NCI-H1436 treated with DMSO at 0.1 percent for 48 hours (cell line): ENCODE measurements at regions not wholly inside any gene's neighbourhood (a gene's known extent, or its start where the extent isn't known, plus 50 kb on each side); places are given as distances from the start of the nearest gene placed in this dataset.
"Not testable (repeated sequence)": the region's sequence is repeated elsewhere in the genome, so short reads cannot be mapped to it uniquely, and the experiment has no call there.

ENCODE experiments used
- DNase-seq: peaks from one replicate; lab custom pipeline; 2025; lab: John Stamatoyannopoulos, UW

- DNase-seq = not testable (repeated sequence)
Measured at GRCh38 chr14:48260394-48261295, 585.2 kb upstream of the MDGA2 start.

- DNase-seq = not testable (repeated sequence)
Measured at GRCh38 chr14:48259876-48260275, 584.5 kb upstream of the MDGA2 start.

GRCh38 chr14:48259232-48259631, 583.8 kb upstream of the MDGA2 start:
- not testable (repeated sequence) for DNase-seq

- DNase-seq = not testable (repeated sequence)
Measured at GRCh38 chr14:48258703-48259102, 583.3 kb upstream of the MDGA2 start.

- no peak for DNase-seq
Measured at GRCh38 chr14:48253020-48253419, 577.6 kb upstream of the MDGA2 start.

GRCh38 chr14:48251290-48251689, 575.9 kb upstream of the MDGA2 start:
- DNase-seq = no peak

- no peak for DNase-seq
Measured at GRCh38 chr14:48250575-48250974, 575.2 kb upstream of the MDGA2 start.

- no peak for DNase-seq
Measured at GRCh38 chr14:48247977-48248376, 572.6 kb upstream of the MDGA2 start.

- DNase-seq = no peak
Measured at GRCh38 chr14:48243900-48244299, 568.5 kb upstream of the MDGA2 start.

- DNase-seq = no peak
Measured at GRCh38 chr14:48229091-48229490, 553.7 kb upstream of the MDGA2 start.

GRCh38 chr14:48193893-48194292, 518.5 kb upstream of the MDGA2 start:
- no peak for DNase-seq

GRCh38 chr14:48149624-48150023, 474.2 kb upstream of the MDGA2 start:
- DNase-seq = not testable (repeated sequence)

GRCh38 chr14:48140804-48141203, 465.4 kb upstream of the MDGA2 start:
- DNase-seq = no peak

- no peak for DNase-seq
Measured at GRCh38 chr14:48129472-48129871, 454.1 kb upstream of the MDGA2 start.

GRCh38 chr14:48127674-48128073, 452.3 kb upstream of the MDGA2 start:
- DNase-seq = no peak

- DNase-seq = no peak
Measured at GRCh38 chr14:48125654-48126053, 450.2 kb upstream of the MDGA2 start.

GRCh38 chr14:48113713-48114112, 438.3 kb upstream of the MDGA2 start:
- DNase-seq = no peak

GRCh38 chr14:48111151-48111550, 435.7 kb upstream of the MDGA2 start:
- no peak for DNase-seq

- no peak for DNase-seq
Measured at GRCh38 chr14:48107646-48108045, 432.2 kb upstream of the MDGA2 start.

GRCh38 chr14:48096897-48097296, 421.5 kb upstream of the MDGA2 start:
- no peak for DNase-seq

GRCh38 chr14:48086516-48086915, 411.1 kb upstream of the MDGA2 start:
- DNase-seq = no peak

GRCh38 chr14:48075487-48075886, 400.1 kb upstream of the MDGA2 start:
- no peak for DNase-seq

GRCh38 chr14:48052973-48053372, 377.6 kb upstream of the MDGA2 start:
- DNase-seq = no peak

GRCh38 chr14:48035836-48036235, 360.4 kb upstream of the MDGA2 start:
- DNase-seq = no peak
